Neural progenitor cell (in vitro differentiated cells): ENCODE measurements at regions not wholly inside any gene's neighbourhood (a gene's known extent, or its start where the extent isn't known, plus 50 kb on each side); places are given as distances from the start of the nearest gene placed in this dataset.

Experiments used
- DNase-seq: peaks from one replicate; pipeline ENCODE4 v3.0.0-alpha.2; 2016; ENCODE audit warnings: low spot score
- H2AFZ ChIP-seq: fragments of 200-600 bp; sonication (generic); replicated peaks from 2 replicates; pipeline ENCODE4 v1.6.1; 2016; ENCODE audit warnings: antibody characterized with exemption
- H3F3A ChIP-seq: fragments of 200-600 bp; sonication (generic); 2 replicates; pipeline ENCODE4 v1.6.1; 2016; ENCODE audit warnings: antibody characterized with exemption, low read depth
- H3K27ac ChIP-seq: fragments of 200-600 bp; sonication (generic); 2 replicates; pipeline ENCODE4 v1.5.1; 2016; ENCODE audit warnings: mild to moderate bottlenecking
- H3K27me3 ChIP-seq: fragments of 200-600 bp; sonication (generic); 2 replicates; pipeline ENCODE4 v1.6.1; 2016; ENCODE audit warnings: mild to moderate bottlenecking, moderate library complexity
- H3K36me3 ChIP-seq: fragments of 200-600 bp; sonication (generic); 2 replicates; pipeline ENCODE4 v1.5.1; 2016
- H3K4me1 ChIP-seq: fragments of 200-600 bp; sonication (generic); 2 replicates; pipeline ENCODE4 v1.6.1; 2016; ENCODE audit warnings: mixed run types
- H3K4me2 ChIP-seq: fragments of 200-600 bp; sonication (generic); 2 replicates; pipeline ENCODE4 v1.6.1; 2016
- H3K4me3 ChIP-seq: fragments of 200-600 bp; sonication (generic); 2 replicates; pipeline ENCODE4 v1.5.1; 2016
- H3K79me2 ChIP-seq: fragments of 200-600 bp; sonication (generic); 2 replicates; pipeline ENCODE4 v1.6.1; 2016; ENCODE audit warnings: low read depth
- H3K9ac ChIP-seq: fragments of 200-600 bp; sonication (generic); 2 replicates; pipeline ENCODE4 v1.6.1; 2016
- H3K9me3 ChIP-seq: fragments of 200-600 bp; sonication (generic); 2 replicates; pipeline ENCODE4 v1.5.1; 2016; ENCODE audit warnings: low read depth
- H4K20me1 ChIP-seq: fragments of 200-600 bp; sonication (generic); 2 replicates; pipeline ENCODE4 v1.6.1; 2016; ENCODE audit warnings: low read depth
- H3K27ac Mint-ChIP-seq: 3 replicates; pipeline ENCODE4 v1.8.0; 2021; ENCODE audit warnings: mixed read lengths
- H3K27me3 Mint-ChIP-seq: 2 replicates; pipeline ENCODE4 v1.8.0; 2022; ENCODE audit warnings: low read depth, mild to moderate bottlenecking, inconsistent platforms, moderate library complexity, mixed read lengths; ENCODE audit not compliant: insufficient read depth
- H3K36me3 Mint-ChIP-seq: 3 replicates; pipeline ENCODE4 v1.8.0; 2021; ENCODE audit warnings: mixed read lengths
- H3K4me1 Mint-ChIP-seq: 3 replicates; pipeline ENCODE4 v1.8.0; 2021; ENCODE audit warnings: mixed read lengths
- H3K4me3 Mint-ChIP-seq: 3 replicates; pipeline ENCODE4 v1.8.0; 2021; ENCODE audit warnings: mild to moderate bottlenecking, moderate library complexity, mixed read lengths
- H3K9me3 Mint-ChIP-seq: 3 replicates; pipeline ENCODE4 v1.8.0; 2020; ENCODE audit warnings: mixed read lengths
- CTCF ChIP-seq: fragments of 200-600 bp; sonication (generic); IDR thresholded peaks from 2 replicates; pipeline ENCODE4 v1.5.1; 2017; ENCODE audit warnings: antibody characterized with exemption, mild to moderate bottlenecking
- EZH2 ChIP-seq: fragments of 200-600 bp; sonication (generic); IDR thresholded peaks from 2 replicates; pipeline ENCODE4 v1.6.1; 2017; ENCODE audit warnings: antibody characterized with exemption, mild to moderate bottlenecking, moderate library complexity
- EZH2phosphoT487 ChIP-seq: fragments of 200-600 bp; sonication (generic); IDR thresholded peaks from 2 replicates; pipeline ENCODE4 v1.6.1; 2017; ENCODE audit warnings: antibody characterized with exemption

DNA sequence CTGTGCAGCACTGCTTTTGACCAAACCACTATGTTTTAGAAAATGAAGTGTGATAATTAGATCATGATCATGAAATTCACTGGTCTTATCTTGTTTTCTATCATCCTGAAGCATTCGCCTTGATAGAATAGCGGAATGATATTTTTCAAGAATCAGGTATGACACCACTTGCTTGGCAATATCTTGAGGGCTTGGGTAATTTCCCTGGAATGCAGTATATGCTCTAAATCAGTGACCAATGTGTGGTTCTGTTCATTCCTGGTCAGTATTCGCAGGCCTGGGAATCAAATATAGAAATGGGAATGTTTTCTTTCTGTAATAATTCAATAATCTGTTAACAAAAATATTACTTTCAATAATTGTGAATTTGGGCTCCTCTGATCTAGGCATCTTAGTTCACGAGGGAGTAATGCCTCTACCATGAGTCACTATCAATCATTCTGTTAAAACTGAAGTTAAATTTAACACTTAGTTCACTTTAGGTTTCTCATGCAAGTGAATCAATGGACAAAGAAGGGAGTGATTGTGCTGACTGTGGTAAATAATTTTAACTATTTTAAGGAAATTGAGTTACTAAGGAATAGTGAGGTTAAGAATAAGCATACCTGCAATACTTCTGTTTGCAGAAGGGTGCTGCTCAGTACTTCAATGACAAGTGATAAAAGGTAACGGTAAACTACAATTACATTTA, 137.9 kb downstream of the PCDH20 start:
- no peaks in the 10 kb centered on the region for H3K79me2 ChIP-seq
- no peaks in the 10 kb centered on the region for H3K4me1 Mint-ChIP-seq
- H3K27me3 ChIP-seq: no peaks in the 10 kb centered on the region
- H3F3A ChIP-seq: no peaks in the 10 kb centered on the region
- no peaks in the 10 kb centered on the region for H3K4me1 ChIP-seq
- no peaks in the 10 kb centered on the region for H3K9me3 Mint-ChIP-seq
- H3K9ac ChIP-seq: no peak overlapping the region
- TF ChIP-seq EZH2phosphoT487: no peak
- TF ChIP-seq EZH2: no peak
- no peak for TF ChIP-seq CTCF
- no peak overlapping the region for H3K4me3 Mint-ChIP-seq
- H3K36me3 Mint-ChIP-seq: no peaks in the 10 kb centered on the region
- no peak overlapping the region for H3K27ac ChIP-seq
- no peaks in the 10 kb centered on the region for H3K36me3 ChIP-seq
- DNase-seq: no peak
- no peak overlapping the region for H3K4me2 ChIP-seq
- no peaks in the 10 kb centered on the region for H4K20me1 ChIP-seq
- H3K27ac Mint-ChIP-seq: no peak overlapping the region
- H3K9me3 ChIP-seq: no peaks in the 10 kb centered on the region
- H3K4me3 ChIP-seq: no peak overlapping the region
- no peak overlapping the region for H2AFZ ChIP-seq
- H3K27me3 Mint-ChIP-seq: no peaks in the 10 kb centered on the region

DNA sequence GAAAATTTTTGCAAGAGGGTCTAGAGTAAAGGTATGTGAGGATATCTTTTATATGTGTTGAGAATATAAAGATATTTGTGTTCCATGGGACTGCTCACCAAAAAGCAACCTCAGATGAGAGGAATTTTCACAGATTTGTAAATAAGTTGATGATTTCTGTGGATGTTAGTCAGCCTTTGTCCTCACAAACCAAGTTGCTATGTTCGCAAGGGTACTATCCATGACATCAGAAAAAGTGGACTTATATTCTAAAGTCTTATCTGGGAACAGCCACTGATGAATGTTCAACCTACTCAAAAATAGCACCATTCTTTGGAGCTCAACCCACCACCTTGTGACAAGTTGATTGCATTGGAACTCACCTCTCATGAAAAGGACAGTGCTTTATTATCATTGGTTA, 138.6 kb downstream of the PCDH20 start:
- Mint-ChIP-seq H3K4me3 (no peak overlapping the region), H3K4me1 (no peaks in the 10 kb centered on the region), H3K27me3 (no peaks in the 10 kb centered on the region), H3K36me3 (no peaks in the 10 kb centered on the region), H3K27ac (no peak overlapping the region), H3K9me3 (no peaks in the 10 kb centered on the region)
- no peaks in the 10 kb centered on the region for H3K9me3 ChIP-seq
- no peak overlapping the region for H3K4me2 ChIP-seq
- H2AFZ ChIP-seq: no peak overlapping the region
- H3F3A ChIP-seq: no peaks in the 10 kb centered on the region
- no peak overlapping the region for H3K27ac ChIP-seq
- H3K36me3 ChIP-seq: no peaks in the 10 kb centered on the region
- no peaks in the 10 kb centered on the region for H3K27me3 ChIP-seq
- DNase-seq: no peak
- no peaks in the 10 kb centered on the region for H3K4me1 ChIP-seq
- no peaks in the 10 kb centered on the region for H4K20me1 ChIP-seq
- H3K79me2 ChIP-seq: no peaks in the 10 kb centered on the region
- H3K9ac ChIP-seq: no peak overlapping the region
- TF ChIP-seq EZH2phosphoT487 (no peak), EZH2 (no peak), CTCF (no peak)
- no peak overlapping the region for H3K4me3 ChIP-seq

- Mint-ChIP-seq H3K4me1 (no peaks in the 10 kb centered on the region), H3K27ac (no peak overlapping the region), H3K4me3 (no peak overlapping the region), H3K27me3 (no peaks in the 10 kb centered on the region), H3K36me3 (no peaks in the 10 kb centered on the region), H3K9me3 (no peaks in the 10 kb centered on the region)
- Histone ChIP-seq H3K27ac (no peak overlapping the region), H3K27me3 (no peaks in the 10 kb centered on the region), H4K20me1 (no peaks in the 10 kb centered on the region), H3K36me3 (no peaks in the 10 kb centered on the region), H3K79me2 (no peaks in the 10 kb centered on the region), H3K9me3 (no peaks in the 10 kb centered on the region), H3K4me1 (no peaks in the 10 kb centered on the region), H3K4me3 (no peak overlapping the region), H2AFZ (no peak overlapping the region), H3K9ac (no peak overlapping the region), H3K4me2 (no peak overlapping the region), H3F3A (no peaks in the 10 kb centered on the region)
- TF ChIP-seq CTCF: no peak
- no peak for TF ChIP-seq EZH2phosphoT487
- TF ChIP-seq EZH2: no peak
- DNase-seq: no peak
Measured at GRCh38 chr13:61276401-61276800, 139.2 kb downstream of the PCDH20 start.
